Activated CD4-positive, alpha-beta T cell treated with anti-CD3 and anti-CD28 coated beads for 48 hours (primary cell): ENCODE measurements at regions not wholly inside any gene's neighbourhood (a gene's known extent, or its start where the extent isn't known, plus 50 kb on each side); places are given as distances from the start of the nearest gene placed in this dataset.
"Not testable (repeated sequence)": the region's sequence is repeated elsewhere in the genome, so short reads cannot be mapped to it uniquely, and the experiment has no call there.

ENCODE experiments used
- DNase-seq: peaks from one replicate; pipeline ENCODE4 v3.0.0-alpha.2; 2020

DNA sequence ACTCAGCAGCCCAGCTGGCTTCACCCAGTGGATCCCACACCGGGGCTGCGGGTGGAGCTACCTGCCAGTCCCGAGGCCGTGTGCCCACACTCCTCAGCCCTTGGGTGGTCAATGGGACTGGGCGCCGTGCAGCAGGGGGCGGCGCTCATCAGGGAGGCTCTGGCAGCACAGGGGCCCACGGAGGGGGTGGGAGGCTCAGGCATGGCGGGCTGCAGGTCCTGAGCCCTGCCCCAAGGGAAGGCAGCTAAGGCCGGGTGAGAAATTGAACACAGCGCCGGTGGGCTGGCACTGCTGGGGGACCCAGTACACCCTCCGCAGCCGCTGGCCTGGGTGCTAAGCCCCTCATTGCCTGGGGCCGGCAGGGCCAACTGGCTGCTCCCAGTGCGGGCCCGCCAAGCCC is 1017.1 kb upstream of the FLRT2 start:
- DNase-seq: not testable (repeated sequence)

DNA sequence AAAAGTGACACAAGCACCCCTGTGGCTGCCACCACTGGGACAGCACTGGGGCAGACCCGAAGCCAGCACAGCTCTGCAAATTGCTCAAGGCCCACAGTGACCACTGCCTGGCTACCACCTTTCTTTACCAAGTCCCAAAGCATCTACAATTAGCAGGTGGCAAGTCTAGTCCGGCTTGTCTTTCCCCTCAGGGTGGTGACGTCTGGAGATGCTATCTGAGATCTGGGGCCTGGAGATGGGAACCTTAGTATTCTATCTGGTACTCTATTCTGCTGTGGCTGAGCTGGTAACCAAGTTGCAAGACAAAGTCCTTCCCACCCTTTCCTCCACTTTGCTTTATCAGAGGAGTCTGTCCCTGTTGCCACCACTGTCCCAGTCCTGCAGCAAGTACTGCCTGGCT is 1010.1 kb upstream of the FLRT2 start:
- DNase-seq: no peak

DNA sequence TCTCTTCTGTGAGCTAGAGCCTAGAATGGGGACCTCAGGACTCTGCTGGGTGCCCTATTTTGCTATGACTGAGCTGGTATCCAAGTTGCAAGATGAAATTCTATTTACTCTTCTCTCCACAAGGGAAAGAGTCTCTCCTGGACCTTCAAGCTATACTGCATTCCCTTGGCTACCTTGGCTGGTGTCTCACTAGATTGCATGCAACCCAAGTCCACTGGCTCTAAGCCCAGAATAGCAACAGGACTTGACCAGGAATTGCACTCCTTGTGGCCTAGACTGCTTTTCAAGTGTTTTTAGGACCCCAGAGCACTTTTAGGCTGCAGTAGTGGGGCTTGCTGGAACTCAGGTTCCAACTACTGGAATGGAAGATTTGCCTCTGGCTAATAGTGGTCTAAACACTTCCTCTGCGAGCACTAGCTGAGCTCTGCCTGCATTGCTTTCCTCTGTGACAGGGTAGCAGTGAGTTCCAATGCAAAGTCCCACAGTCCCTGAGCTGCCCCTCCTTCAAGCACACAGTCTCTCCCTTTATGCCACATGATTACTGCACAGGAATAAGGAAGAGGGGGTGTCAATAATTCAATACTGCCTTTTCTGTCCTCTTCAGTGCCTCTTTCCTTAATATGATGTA is 1009.1 kb upstream of the FLRT2 start:
- no peak for DNase-seq

- no peak for DNase-seq
These were observed 1006.2 kb upstream of the FLRT2 start for GRCh38 chr14:84523746-84524145.

DNA sequence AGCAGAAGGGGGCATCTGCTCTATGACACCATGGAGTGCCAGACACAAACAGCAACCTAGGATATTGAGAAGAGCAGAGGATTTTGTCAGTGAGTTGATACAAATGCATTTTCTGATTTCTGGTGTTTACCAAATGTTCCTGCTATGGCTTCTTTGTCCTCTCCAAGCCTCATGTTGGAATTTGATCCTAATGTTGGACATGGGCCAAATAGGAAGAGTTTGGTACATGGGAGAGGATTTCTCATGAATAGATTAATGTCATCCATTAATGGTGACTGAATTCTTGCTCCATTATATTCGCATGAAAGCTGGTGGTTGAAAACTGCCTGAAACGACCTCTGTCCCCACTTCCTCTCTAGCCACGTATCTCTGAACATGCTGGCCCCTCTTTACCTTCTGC is 1002.2 kb upstream of the FLRT2 start:
- no peak for DNase-seq

DNA sequence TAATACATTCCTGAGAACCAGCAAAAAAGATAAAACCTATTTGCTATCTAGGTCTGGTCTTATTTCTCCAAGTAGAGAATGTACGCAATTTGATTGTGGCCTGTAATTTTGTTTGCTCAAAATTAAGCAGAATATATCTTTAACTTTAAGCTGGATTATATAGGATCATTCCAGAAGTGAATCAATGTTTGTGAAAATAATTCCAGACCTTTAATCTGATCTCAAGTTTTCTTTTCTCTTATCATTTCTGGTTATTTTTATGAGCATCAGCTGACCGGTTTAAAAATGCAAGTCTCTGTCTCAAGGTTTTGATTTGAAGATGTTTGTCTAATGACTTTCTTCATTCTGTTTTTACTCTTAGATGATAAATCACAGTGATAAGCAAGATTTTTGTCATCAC is 997.9 kb upstream of the FLRT2 start:
- no peak for DNase-seq

GRCh38 chr14:84533181-84533725 is 996.7 kb upstream of the FLRT2 start:
- DNase-seq: no peak

- DNase-seq: no peak
These were observed 996.2 kb upstream of the FLRT2 start for GRCh38 chr14:84533791-84534190.

GRCh38 chr14:84535484-84535883 is 994.5 kb upstream of the FLRT2 start:
- no peak for DNase-seq

DNA sequence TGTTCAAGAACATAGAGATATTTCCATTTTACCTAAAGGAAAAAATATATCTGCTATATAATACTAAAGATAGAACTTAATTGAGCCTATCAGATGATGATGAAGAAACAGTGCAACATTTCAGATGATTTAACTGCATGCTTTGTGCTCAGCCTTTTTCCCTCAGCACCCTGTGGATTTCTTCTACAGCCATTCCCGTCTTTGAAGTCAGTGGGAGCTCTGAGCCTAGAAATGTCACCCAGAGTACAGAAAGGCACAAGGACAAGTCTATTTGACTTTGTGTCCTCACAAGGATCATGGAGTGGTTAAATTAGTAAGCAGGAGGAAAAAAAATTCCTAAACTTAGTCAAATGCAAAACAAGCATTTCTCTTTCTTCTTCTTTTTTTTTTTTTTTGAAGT is 994.0 kb upstream of the FLRT2 start:
- no peak for DNase-seq

GRCh38 chr14:84541018-84541417 is 988.9 kb upstream of the FLRT2 start:
- no peak for DNase-seq

DNA sequence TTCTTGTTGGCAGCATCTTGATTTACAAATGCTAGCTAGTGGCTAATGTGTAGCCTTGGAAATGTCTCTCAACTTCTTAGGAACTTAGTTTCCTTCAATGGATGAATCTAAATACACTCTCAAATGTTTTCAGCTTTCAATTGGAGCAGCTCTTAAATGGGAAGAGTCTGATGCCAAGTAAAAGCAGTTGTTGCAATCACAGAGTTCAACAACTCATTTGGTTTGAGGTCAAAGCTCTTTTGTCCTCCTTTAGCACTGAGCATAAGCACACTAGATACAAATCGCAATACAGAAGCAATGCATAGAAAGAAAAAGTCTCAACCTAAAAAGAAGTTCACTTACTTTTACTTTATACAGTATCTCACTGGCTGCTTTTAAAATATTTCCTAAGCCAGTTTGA is 986.1 kb upstream of the FLRT2 start:
- DNase-seq: no peak

DNA sequence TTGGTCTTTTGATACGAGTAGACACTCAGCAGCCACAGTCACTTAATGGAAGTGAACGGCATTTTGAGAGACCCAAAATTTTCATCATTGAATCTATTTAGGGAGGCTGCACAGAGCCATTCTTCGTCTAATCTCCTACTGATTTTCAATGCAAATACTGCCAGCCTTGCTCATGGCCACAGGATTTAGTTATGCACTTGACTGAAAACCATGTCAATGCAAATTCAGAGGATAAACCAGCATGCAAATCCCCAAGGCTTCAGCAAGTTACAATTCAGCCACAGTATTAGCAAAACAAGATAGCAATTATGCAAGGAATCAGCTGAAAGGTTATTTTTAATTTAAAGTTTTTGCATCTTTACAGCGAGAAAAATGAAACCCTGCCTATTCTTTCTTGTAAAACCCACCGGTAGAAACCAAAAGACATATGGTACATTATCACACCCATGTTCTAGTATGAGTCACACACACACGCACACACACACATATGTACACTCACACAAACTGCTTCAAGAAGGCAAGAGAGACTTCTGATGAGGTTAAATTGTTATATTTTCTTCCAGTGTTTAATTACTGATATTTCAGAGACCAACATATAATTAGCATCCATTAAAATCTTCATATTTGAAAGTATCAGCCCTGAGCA is 985.3 kb upstream of the FLRT2 start:
- DNase-seq: no peak

- no peak for DNase-seq
These were observed 983.7 kb upstream of the FLRT2 start for GRCh38 chr14:84546236-84546635.

- DNase-seq: no peak
These were observed 975.8 kb upstream of the FLRT2 start for GRCh38 chr14:84554136-84554535.

DNA sequence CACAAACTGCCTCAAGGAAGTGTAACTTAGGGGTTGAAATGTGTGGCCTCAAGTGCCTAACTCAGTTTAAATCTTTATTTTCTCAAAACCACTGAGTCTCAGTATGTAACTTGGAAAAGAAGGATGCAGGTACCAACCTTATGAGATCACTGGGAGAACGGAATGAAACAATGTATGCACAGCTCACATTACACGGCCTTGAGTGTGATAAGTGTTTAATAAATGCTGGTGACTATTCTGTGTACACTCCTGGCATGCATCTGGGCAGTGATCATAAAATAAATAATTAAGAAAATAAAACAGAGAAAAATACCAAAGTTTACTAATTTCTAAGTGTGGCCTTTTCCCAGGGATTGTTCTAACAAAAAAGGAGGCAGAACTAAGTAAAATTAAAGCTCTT is 974.5 kb upstream of the FLRT2 start:
- DNase-seq: no peak

DNA sequence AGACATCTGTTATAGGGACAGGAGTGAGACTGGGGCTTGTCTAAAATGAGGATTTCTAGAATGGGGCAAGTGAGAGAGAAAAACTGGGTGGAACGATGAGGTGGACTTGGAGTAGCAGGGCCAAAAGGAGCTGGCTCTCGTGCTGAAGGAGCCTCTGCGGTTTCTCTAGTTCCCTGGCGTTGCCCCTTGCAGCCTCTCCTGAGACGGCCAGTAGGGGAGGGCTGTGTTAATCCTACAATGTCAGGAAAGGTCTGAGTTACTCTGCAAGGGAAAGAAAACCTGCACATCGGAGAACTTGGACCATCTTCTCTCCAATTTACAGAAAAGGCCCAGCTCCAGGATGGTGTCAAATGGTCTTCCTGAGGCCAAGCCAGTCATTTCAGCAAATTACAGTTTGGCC is 963.8 kb upstream of the FLRT2 start:
- no peak for DNase-seq

GRCh38 chr14:84575681-84576080 is 954.3 kb upstream of the FLRT2 start:
- DNase-seq: no peak

DNA sequence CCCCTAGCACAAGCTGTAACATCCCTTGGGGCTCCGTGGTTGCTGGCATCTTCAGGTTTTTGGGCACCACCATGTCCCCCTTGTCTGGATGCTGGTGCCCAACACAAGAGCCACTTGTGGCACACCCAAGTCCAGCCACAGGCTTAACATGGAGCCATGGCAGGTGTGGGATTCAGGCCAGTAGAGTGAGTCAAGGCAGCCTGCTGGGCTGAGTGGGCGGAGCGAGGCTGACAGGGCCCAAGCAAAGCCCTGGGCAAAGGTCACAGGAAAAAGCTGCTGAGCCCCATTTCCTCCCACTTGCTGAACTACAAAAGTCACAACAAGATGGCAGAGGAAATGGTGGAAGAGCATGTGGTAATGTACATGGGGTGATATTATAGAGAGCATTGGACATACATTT is 950.7 kb upstream of the FLRT2 start:
- DNase-seq: no peak

GRCh38 chr14:84581041-84581440 is 948.9 kb upstream of the FLRT2 start:
- no peak for DNase-seq

- no peak for DNase-seq
These were observed 945.4 kb upstream of the FLRT2 start for GRCh38 chr14:84584511-84584910.

GRCh38 chr14:84591827-84592445 is 938.0 kb upstream of the FLRT2 start:
- no peak for DNase-seq

GRCh38 chr14:84592770-84593169 is 937.2 kb upstream of the FLRT2 start:
- DNase-seq: no peak

- DNase-seq: no peak
These were observed 919.9 kb upstream of the FLRT2 start for GRCh38 chr14:84610086-84610485.
